KMS-11 (cell line): ENCODE measurements at regions not wholly inside any gene's neighbourhood (a gene's known extent, or its start where the extent isn't known, plus 50 kb on each side); places are given as distances from the start of the nearest gene placed in this dataset.
"Not testable (repeated sequence)": the region's sequence is repeated elsewhere in the genome, so short reads cannot be mapped to it uniquely, and the experiment has no call there.

Source experiments
- H2AFZ ChIP-seq: fragments of 200-600 bp; sonication (generic); 2 replicates; pipeline ENCODE4 v1.6.1; 2016; ENCODE audit warnings: antibody characterized with exemption, mixed run types, low read depth
- H3K27ac ChIP-seq: fragments of 200-600 bp; sonication (generic); 2 replicates; pipeline ENCODE4 v1.6.1; 2016; ENCODE audit warnings: mild to moderate bottlenecking, mixed run types
- H3K27me3 ChIP-seq: fragments of 200-600 bp; sonication (generic); 2 replicates; pipeline ENCODE4 v1.6.1; 2017; ENCODE audit warnings: mild to moderate bottlenecking, low read depth, mixed run types, moderate library complexity; ENCODE audit not compliant: insufficient read depth
- H3K36me3 ChIP-seq: fragments of 200-600 bp; sonication (generic); 2 replicates; pipeline ENCODE4 v1.6.1; 2017; ENCODE audit warnings: mild to moderate bottlenecking, mixed run types; ENCODE audit not compliant: insufficient read depth
- H3K4me1 ChIP-seq: fragments of 200-600 bp; sonication (generic); 2 replicates; pipeline ENCODE4 v1.6.1; 2016; ENCODE audit warnings: mild to moderate bottlenecking, low read depth, mixed run types; ENCODE audit not compliant: poor library complexity, severe bottlenecking
- H3K4me2 ChIP-seq: fragments of 200-600 bp; sonication (generic); 2 replicates; pipeline ENCODE4 v1.7.0; 2016; ENCODE audit warnings: mild to moderate bottlenecking, mixed run types
- H3K4me3 ChIP-seq: fragments of 200-600 bp; sonication (generic); IDR thresholded peaks from 2 replicates; pipeline ENCODE4 v1.6.1; 2017; ENCODE audit warnings: low read depth, low read length, mixed read lengths; ENCODE audit not compliant: insufficient read depth
- H3K79me2 ChIP-seq: fragments of 200-600 bp; sonication (generic); 2 replicates; pipeline ENCODE4 v1.6.1; 2016; ENCODE audit warnings: low read depth, mixed run types; ENCODE audit not compliant: insufficient read depth
- H3K9ac ChIP-seq: fragments of 200-600 bp; sonication (generic); 2 replicates; pipeline ENCODE4 v1.6.1; 2016; ENCODE audit warnings: mild to moderate bottlenecking, mixed run types
- H4K20me1 ChIP-seq: fragments of 200-600 bp; sonication (generic); 2 replicates; pipeline ENCODE4 v1.6.1; 2016; ENCODE audit warnings: mild to moderate bottlenecking, mixed run types; ENCODE audit not compliant: insufficient read depth
- CTCF ChIP-seq: fragments of 200-600 bp; sonication (generic); conservative IDR thresholded peaks from 2 replicates; pipeline ENCODE4 v1.6.1; 2017; ENCODE audit warnings: low read depth, mild to moderate bottlenecking, antibody characterized with exemption, low read length, moderate library complexity, mixed read lengths

GRCh38 chr16:7775072-7775488 lies 442.4 kb downstream of the RBFOX1 start:
- TF ChIP-seq CTCF: no peak
- Histone ChIP-seq H3K27ac (no peak overlapping the region), H3K4me3 (no peak overlapping the region)

GRCh38 chr16:7772722-7773121 lies 440.1 kb downstream of the RBFOX1 start:
- Histone ChIP-seq H3K27me3 (no peaks in the 10 kb centered on the region), H3K36me3 (no peaks in the 10 kb centered on the region), H2AFZ (no peak overlapping the region), H3K27ac (no peak overlapping the region), H3K4me2 (no peak overlapping the region), H3K4me1 (no peaks in the 10 kb centered on the region), H3K9ac (no peak overlapping the region), H3K79me2 (no peaks in the 10 kb centered on the region), H4K20me1 (no peaks in the 10 kb centered on the region), H3K4me3 (no peak overlapping the region)
- no peak for TF ChIP-seq CTCF

More at GRCh38 chr16:7775072-7775488, 442.4 kb downstream of the RBFOX1 start:
- Histone ChIP-seq H3K9ac (no peak overlapping the region), H3K4me1 (no peaks in the 10 kb centered on the region), H4K20me1 (no peaks in the 10 kb centered on the region), H3K4me2 (no peak overlapping the region), H3K27me3 (no peaks in the 10 kb centered on the region), H3K36me3 (no peaks in the 10 kb centered on the region), H2AFZ (no peak overlapping the region), H3K79me2 (no peaks in the 10 kb centered on the region)

GRCh38 chr16:7769091-7769490 lies 436.4 kb downstream of the RBFOX1 start:
- not testable (repeated sequence) for H3K27me3 ChIP-seq, H3K9ac ChIP-seq, H3K4me2 ChIP-seq, H3K36me3 ChIP-seq, H3K4me3 ChIP-seq, H2AFZ ChIP-seq, H3K27ac ChIP-seq, H4K20me1 ChIP-seq, H3K79me2 ChIP-seq, H3K4me1 ChIP-seq

GRCh38 chr16:7765079-7765550 lies 432.5 kb downstream of the RBFOX1 start:
- no peak overlapping the region for H3K4me2 ChIP-seq
- H3K4me1 ChIP-seq: no peaks in the 10 kb centered on the region
- no peak overlapping the region for H3K4me3 ChIP-seq
- H3K9ac ChIP-seq: no peak overlapping the region
- H3K27me3 ChIP-seq: no peaks in the 10 kb centered on the region
- no peak overlapping the region for H3K27ac ChIP-seq
- no peak overlapping the region for H2AFZ ChIP-seq
- no peaks in the 10 kb centered on the region for H3K36me3 ChIP-seq
- no peaks in the 10 kb centered on the region for H4K20me1 ChIP-seq
- no peak for TF ChIP-seq CTCF
- no peaks in the 10 kb centered on the region for H3K79me2 ChIP-seq

- no peak for TF ChIP-seq CTCF
- H3K27ac ChIP-seq: no peak overlapping the region
- H3K79me2 ChIP-seq: no peaks in the 10 kb centered on the region
- no peaks in the 10 kb centered on the region for H3K27me3 ChIP-seq
- no peak overlapping the region for H3K4me2 ChIP-seq
- H2AFZ ChIP-seq: no peak overlapping the region
- H3K36me3 ChIP-seq: no peaks in the 10 kb centered on the region
- H4K20me1 ChIP-seq: no peaks in the 10 kb centered on the region
- H3K4me1 ChIP-seq: no peaks in the 10 kb centered on the region
- H3K4me3 ChIP-seq: no peak overlapping the region
- no peak overlapping the region for H3K9ac ChIP-seq
Observed at GRCh38 chr16:7763111-7763510, 430.5 kb downstream of the RBFOX1 start.
